HG03066 (cell line): ENCODE measurements at regions not wholly inside any gene's neighbourhood (a gene's known extent, or its start where the extent isn't known, plus 50 kb on each side); places are given as distances from the start of the nearest gene placed in this dataset.
"Not testable (repeated sequence)": the region's sequence is repeated elsewhere in the genome, so short reads cannot be mapped to it uniquely, and the experiment has no call there.

Source experiments
- ATAC-seq: cut with Tn5 transposase; IDR thresholded peaks from one replicate; pipeline ENCODE4 v1.9.1; 2021; ENCODE audit warnings: low read depth; ENCODE audit not compliant: unreplicated experiment

- ATAC-seq: no peak
Measured at GRCh38 chr4:14912426-14912825, 89.9 kb upstream of the CPEB2 start.

- ATAC-seq: no peak
Measured at GRCh38 chr4:14915018-14915417, 87.3 kb upstream of the CPEB2 start.

GRCh38 chr4:14916554-14917297 is 85.6 kb upstream of the CPEB2 start:
- ATAC-seq: no peak

- ATAC-seq: no peak
Measured at GRCh38 chr4:14917298-14917633, 85.0 kb upstream of the CPEB2 start.

- no peak for ATAC-seq
Measured at GRCh38 chr4:14918336-14918735, 83.9 kb upstream of the CPEB2 start.

GRCh38 chr4:14919785-14920184 is 82.5 kb upstream of the CPEB2 start:
- no peak for ATAC-seq

- ATAC-seq: no peak
Measured at GRCh38 chr4:14920237-14920636, 82.0 kb upstream of the CPEB2 start.

GRCh38 chr4:14920759-14921320 is 81.4 kb upstream of the CPEB2 start:
- no peak for ATAC-seq

GRCh38 chr4:14921781-14922180 is 80.5 kb upstream of the CPEB2 start:
- not testable (repeated sequence) for ATAC-seq

GRCh38 chr4:14924076-14924811 is 78.0 kb upstream of the CPEB2 start:
- ATAC-seq: no peak

GRCh38 chr4:14924812-14925344 is 77.4 kb upstream of the CPEB2 start:
- no peak for ATAC-seq

- ATAC-seq: no peak
Measured at GRCh38 chr4:14925471-14925870, 76.8 kb upstream of the CPEB2 start.

GRCh38 chr4:14926368-14926767 is 75.9 kb upstream of the CPEB2 start:
- ATAC-seq: no peak

- no peak for ATAC-seq
Measured at GRCh38 chr4:14928035-14928434, 74.2 kb upstream of the CPEB2 start.

GRCh38 chr4:14929669-14930068 is 72.6 kb upstream of the CPEB2 start:
- no peak for ATAC-seq

- no peak for ATAC-seq
Measured at GRCh38 chr4:14934704-14935390, 67.4 kb upstream of the CPEB2 start.

- ATAC-seq: no peak
Measured at GRCh38 chr4:14943749-14944148, 58.5 kb upstream of the CPEB2 start.

- peak; percentile 56 for ATAC-seq
Measured at GRCh38 chr4:14952352-14952751, 49.9 kb upstream of the CPEB2 start.
